Renal cortical epithelial cell (primary cell): ENCODE measurements at regions not wholly inside any gene's neighbourhood (a gene's known extent, or its start where the extent isn't known, plus 50 kb on each side); places are given as distances from the start of the nearest gene placed in this dataset.

Experiments
- DNase-seq: peaks from one replicate; pipeline ENCODE4 v3.0.0-alpha.2; 2011; ENCODE audit warnings: low read depth

DNA sequence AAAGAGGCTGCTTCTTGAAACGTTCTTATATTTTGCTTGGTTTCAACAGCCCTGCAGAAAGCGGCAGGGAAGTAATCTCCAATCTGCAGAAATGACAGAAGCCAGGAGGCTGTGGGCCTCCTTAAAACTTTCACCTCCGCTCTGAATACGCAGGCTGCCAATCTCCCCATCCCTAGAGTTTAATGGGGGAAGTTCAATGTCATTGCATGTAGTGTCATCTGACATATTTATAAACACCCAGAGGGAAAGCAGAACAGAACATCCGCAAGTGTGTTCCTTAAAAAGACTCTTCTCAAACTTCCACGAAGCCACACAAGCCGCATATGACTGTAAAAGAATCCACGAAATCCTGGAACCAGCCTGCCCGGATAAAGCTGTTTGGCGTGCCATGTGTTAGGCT lies 148.8 kb upstream of the TBL1X start:
- no peak for DNase-seq

GRCh38 chrX:9317176-9317575 lies 147.7 kb upstream of the TBL1X start:
- DNase-seq: no peak

DNA sequence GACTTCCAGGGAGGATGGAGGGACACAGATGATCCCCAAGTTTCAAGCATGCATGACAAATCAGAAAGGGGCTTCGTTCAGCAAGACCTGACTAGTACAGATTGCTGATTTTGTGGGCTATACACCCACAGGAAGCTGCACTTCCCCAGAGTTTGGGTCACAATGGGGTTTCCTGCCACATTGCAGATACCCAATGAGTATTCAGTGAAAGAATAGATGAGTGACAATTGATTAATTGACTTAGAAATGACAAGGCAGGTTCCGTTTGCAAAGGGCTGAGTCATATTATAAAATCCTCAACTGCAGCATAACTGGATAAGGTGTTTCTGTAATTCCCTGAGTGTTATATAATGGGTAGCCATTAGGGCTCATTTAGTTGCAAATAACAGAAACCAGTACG lies 146.6 kb upstream of the TBL1X start:
- DNase-seq: no peak

- DNase-seq: no peak
Measured at GRCh38 chrX:9318766-9319165, 146.1 kb upstream of the TBL1X start.

DNA sequence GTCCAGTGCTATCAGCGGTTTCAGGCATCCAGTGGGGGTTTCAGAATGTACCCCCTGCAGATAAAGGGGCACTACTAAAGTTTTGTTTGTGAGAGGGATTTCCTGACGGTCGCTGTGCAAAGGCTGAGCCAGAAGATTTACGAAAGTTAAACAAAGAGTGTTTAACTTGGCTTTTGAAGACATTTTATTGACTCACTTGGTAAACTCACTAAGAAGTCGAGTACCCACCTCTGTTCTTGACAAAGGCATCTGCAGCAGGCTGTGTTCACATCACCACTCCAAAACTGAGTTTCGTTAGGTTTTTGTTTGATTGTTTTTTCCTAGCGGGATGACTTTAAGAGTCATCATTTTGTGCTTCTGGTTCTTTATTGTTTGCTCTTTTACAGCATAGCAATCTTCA lies 143.9 kb upstream of the TBL1X start:
- DNase-seq: no peak

GRCh38 chrX:9324676-9325075 lies 140.2 kb upstream of the TBL1X start:
- no peak for DNase-seq

GRCh38 chrX:9326369-9326768 lies 138.5 kb upstream of the TBL1X start:
- DNase-seq: no peak

DNA sequence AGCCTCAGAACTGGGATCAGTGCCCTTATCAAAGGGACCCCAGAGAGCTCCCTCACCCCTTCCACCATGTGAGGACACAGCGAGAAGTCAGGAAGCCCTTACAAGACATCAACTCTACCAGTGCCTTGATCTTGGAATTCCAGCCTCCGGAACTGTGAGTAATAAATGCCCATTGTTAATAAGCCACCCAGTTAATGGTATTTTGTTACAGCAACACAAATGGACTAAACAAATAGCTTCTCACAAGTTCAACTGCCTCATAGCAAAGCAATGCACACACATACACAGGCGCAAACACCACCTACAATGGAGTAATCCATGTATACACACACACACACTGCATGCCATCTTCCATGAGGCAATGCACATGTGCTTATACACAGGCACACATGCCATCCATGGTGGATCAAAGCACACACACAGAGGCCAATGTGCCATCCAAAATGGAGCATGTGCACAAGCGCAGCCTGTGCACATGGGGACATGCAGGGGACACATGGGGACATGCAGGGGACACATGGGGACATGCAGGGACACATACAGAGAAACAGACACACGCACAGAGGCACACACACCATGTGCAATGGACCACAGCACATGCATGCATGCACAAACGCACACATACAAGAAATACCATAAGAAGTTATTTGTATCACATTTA lies 137.6 kb upstream of the TBL1X start:
- peak; percentile 65 for DNase-seq

DNA sequence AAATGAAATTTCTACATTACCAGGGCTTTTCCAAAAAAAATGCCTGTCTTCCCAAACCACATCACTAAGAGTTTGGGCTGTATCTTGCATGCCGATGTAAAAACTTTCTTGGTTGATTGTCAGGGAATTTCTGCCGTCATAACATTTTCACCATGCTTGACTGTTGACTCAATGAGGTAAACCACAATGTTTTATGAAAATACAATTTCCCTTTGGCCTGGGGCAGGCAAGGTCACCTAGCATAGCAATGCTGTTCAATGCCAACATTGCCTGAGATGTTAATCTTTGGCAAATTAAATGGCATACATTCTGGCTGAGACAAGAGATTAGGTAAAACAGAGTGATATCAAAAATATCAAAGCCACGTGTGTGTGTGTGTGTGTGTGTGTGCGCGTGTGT lies 137.1 kb upstream of the TBL1X start:
- peak; percentile 86 for DNase-seq

DNA sequence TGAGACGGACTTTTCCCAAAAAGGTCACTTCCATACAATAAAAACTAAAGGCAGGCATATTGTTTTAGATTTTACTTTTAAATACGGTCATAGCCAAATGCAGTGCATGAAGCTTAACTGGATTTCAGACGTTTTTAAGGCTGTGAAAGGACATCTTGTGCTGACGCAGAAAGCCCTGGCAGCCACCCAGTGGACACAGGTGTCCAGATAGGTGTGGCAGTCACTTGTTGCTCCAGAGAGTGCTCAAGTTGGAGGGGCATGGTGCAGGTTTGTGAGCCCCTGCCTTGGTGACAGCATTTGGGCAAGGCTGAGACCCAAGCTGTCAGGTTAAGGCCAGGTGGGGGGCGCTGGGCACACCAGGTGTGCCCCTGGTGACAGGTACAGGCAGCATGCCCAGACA lies 135.8 kb upstream of the TBL1X start:
- no peak for DNase-seq

DNA sequence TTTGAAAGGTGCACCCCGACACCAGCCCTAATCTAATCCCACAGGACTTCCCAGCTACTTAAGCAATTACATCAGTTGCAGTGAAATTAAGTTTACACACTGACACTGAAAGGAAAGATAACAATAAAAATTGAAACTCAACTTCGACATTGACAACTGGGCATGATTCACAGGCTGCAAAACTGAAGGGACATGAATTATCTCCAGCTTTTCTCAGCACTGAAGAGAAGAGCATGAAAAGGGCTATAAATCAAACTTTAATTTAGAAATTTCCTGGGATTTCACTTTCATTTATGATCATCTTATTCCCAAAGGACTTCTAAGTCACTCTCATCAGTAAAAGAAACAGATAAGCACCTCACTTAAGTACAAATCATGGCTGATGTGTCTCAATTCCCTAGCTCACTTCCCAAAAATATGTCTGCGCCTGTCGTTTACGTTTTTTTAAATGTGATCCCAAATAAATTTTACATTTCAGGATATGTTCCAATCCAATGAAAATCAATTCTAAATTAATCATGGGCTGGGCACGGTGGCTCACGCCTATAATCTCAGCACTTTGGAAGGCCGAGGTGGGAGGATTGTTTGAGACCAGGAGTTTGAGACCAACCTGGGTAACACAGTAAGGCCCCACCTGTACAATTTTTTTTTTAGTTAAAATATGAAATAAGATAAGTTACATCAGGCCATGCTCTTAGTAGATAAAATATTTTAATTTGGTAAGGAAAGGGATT lies 134.4 kb upstream of the TBL1X start:
- no peak for DNase-seq

DNA sequence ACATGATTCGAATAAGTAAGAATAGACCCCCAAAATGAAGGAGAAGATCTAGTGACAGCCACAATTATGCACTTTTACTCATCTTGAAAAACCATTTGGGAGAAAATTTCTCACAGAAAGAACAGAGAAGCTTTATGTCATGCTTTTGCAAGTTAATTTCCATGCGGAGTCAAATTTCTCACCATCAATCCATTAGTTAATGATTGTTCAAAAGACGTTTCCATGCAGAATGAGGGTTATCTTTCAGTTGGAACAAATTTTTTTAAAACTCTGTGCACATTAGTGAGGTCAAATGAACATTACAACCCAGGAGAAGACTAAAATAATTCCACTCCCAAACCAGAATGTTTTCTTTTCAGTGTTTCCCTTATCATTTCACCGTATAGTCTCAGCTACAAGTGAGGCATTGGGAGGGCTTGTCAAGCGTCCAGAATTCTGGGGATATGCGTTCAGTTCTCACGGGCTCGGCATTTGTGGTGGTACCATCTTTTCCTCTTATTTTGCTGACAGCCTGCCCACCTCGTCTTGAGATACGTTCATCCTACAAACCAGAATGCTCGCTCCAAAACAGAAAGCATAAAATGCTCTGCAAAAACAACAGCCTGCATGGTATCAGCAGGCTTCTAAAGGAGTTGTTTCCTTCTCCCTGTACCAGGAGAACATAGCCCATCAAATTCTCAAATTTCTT lies 130.8 kb upstream of the TBL1X start:
- DNase-seq: peak; percentile 51

- no peak for DNase-seq
Measured at GRCh38 chrX:9335251-9335650, 129.6 kb upstream of the TBL1X start.

GRCh38 chrX:9336456-9336855 lies 128.4 kb upstream of the TBL1X start:
- no peak for DNase-seq

DNA sequence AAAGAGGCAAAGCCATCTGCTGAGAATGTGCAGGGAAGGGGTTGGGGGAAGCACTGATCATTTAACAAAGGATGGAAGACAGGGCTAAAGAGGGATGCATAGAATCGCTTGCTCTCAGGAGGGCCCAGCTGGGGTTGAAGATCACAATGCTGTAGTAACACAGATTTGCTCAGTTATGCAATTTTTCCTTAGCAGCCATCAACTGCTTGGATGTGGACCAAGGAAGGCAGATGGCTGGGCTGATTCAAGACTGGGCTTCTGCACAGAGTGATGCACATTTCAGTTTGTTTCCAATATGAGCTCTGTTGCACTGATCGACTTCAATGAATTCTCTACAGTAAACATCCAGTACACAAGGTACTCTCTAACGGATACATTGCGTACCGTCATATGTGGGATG lies 127.8 kb upstream of the TBL1X start:
- DNase-seq: no peak

GRCh38 chrX:9338986-9339385 lies 125.9 kb upstream of the TBL1X start:
- DNase-seq: peak; percentile 32

GRCh38 chrX:9339603-9340491 lies 125.0 kb upstream of the TBL1X start:
- no peak for DNase-seq

- DNase-seq: no peak
Measured at GRCh38 chrX:9340598-9341290, 124.1 kb upstream of the TBL1X start.

DNA sequence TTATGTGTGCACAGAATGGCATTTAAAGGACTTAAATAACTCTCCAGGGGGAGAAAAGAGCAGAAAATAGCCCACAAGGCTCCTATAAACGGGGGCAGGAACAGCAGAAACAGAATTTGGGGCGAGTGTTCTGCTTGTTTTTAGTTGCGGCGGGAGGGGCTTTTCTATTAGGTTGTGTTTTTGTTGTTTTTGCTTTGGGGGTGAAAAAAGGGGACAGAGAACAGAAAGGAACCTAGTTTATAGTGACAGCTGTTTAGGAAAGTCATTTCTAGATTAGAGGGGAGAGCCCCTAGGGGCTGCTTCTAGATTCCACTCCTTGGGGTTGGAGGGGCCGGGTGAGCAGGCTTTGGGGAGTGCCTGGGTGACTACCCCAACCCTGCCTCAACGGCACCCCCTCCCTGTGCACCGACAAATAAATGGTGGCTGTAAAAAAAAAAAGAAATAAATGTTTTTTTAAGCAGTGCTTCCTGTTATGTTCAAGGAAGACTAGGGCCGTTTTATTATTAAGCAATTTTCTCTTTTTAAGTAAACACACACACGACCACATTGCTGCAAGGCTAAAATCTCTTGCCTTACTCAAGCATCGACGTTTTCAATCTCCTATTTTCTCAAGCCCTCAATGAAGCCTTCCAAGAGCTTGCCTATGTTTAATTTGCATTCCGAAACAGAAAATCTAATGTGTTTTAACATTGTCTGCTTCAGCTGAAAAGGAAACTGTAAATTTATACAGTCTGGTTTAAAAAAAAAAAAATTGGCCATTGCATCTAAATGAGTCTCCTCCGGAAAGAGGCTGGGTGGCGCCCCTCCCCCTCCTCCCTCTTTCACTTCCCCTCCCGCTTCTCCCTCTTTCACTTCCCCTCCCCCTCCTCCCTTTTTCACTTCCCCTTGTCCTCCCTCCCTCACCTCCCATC lies 123.3 kb upstream of the TBL1X start:
- peak; percentile 86 for DNase-seq

DNA sequence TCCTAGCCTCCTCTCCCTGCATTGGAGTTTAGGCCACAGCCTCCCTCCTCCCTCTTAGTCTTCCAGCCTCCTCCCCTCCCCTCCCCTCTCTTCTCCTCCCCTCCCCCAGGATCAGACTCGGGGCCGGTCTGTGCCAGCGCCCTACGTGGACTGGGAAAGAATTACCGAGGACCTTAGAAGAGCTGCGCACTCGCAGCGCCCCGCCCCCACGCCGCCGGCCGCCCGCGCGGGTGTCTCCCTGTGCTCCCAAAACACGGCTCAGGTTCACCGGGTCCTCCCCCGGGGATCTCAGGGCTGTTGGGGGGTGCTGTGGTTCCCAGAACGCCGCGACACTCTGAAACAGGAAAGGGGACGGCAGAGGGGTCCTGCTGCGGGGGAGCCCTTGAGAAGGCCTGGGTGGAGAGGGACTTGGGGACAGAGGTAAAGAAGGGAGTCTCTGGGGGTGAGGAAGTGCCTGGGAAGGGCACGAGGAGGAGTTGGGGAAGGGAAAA lies 122.3 kb upstream of the TBL1X start:
- peak; percentile 57 for DNase-seq
